GM12865 (cell line): ENCODE measurements at regions not wholly inside any gene's neighbourhood (a gene's known extent, or its start where the extent isn't known, plus 50 kb on each side); places are given as distances from the start of the nearest gene placed in this dataset.

ENCODE experiments used
- DNase-seq: peaks from one replicate; pipeline ENCODE4 v3.0.0; 2010; ENCODE audit warnings: low read depth
- H3K4me3 ChIP-seq: 2 replicates; pipeline ENCODE4 v1.5.1; 2011; ENCODE audit warnings: mild to moderate bottlenecking, low read depth, low read length, control low read depth
- CTCF ChIP-seq: IDR thresholded peaks from 2 replicates; pipeline ENCODE4 v1.5.1; 2011; ENCODE audit warnings: low read length, control low read depth, low read depth, inconsistent platforms; ENCODE audit not compliant: insufficient read depth; ENCODE audit errors: missing control alignments

DNA sequence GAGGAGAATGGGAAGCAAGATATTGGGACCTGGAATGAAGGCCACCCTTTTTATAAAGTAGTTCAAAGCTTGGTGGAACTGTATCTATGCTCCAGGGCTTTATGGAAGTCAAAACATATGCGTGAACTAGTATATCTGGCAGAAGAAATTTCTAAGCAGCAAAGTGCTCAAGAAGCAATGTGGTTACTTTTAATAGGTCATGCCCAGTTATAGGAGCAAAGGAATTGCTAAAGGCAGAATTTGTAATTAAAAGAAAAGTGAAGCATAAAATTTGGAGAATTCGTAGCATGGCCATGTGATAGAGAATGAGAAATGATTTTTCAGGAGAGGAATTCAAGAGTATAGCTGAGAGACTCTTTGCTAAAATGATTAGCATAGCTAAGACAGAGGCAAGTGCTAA is 1110.4 kb downstream of the XPNPEP1 start:
- DNase-seq = no peak
- no peak for TF ChIP-seq CTCF
- no peak overlapping the region for H3K4me3 ChIP-seq

GRCh38 chr10:108812296-108812695 is 1111.0 kb downstream of the XPNPEP1 start:
- H3K4me3 ChIP-seq = no peak overlapping the region
- no peak for DNase-seq
- no peak for TF ChIP-seq CTCF

DNA sequence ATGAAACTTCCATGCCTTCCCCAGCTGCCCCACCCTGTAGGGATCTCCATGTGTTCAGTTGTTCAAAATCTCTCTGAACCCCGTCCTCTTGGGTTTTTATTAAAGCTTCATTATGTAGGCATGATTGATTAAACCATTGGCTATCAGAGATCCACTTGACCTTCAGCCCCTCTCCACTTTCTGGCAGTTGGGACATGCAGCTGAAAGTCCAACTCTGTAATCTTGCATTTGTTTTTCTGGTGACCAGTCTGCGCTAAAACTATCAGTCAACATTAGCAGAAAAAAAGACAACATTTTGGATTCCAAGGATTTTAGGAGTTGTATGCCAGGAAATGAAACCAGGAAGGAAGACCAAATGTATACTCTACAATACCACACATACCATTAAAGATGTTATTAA is 1115.1 kb downstream of the XPNPEP1 start:
- H3K4me3 ChIP-seq = no peak overlapping the region
- TF ChIP-seq CTCF = no peak
- DNase-seq = no peak

- DNase-seq = no peak
- no peak overlapping the region for H3K4me3 ChIP-seq
- no peak for TF ChIP-seq CTCF
Observed at GRCh38 chr10:108801775-108802517, 1121.4 kb downstream of the XPNPEP1 start.

GRCh38 chr10:108801220-108801619 is 1122.1 kb downstream of the XPNPEP1 start:
- TF ChIP-seq CTCF = no peak
- H3K4me3 ChIP-seq = no peak overlapping the region
- no peak for DNase-seq

GRCh38 chr10:108797573-108797972 is 1125.7 kb downstream of the XPNPEP1 start:
- DNase-seq = no peak
- no peak overlapping the region for H3K4me3 ChIP-seq
- TF ChIP-seq CTCF = no peak

DNA sequence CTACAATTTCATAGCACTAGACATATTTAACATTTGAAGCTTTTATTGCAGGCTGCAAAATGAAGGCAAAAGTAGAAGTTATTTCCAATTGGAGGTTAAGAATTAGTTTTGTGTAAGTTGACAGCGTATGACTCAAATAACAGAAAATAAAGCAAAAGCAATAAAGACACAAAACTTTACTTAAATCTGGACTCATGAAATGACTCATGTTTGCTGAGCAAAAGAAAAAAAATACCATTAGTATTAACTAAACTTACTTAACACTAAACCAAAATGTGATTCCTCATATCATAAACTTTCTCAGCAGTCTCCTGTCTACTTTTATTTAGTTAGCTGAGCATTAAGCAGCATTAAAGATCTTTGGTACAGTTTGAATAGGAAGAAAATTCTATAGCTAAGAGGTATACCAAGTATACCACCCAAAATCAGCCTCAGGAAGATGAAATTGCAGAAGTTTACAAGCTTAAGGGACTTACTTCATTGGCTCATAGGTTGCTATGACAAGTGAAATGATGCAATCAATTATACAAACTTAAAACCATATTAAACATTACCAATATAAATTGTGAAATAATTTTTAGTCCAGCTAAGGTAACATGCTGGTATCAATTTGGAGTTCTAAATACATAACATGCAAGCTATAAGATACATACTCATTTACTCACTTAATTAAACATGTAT is 1131.4 kb downstream of the XPNPEP1 start:
- TF ChIP-seq CTCF = no peak
- DNase-seq = no peak
- H3K4me3 ChIP-seq = no peak overlapping the region
